ENCODE measurements at regions not wholly inside any gene's neighbourhood (a gene's known extent, or its start where the extent isn't known, plus 50 kb on each side); places are given as distances from the start of the nearest gene placed in this dataset.

DNA sequence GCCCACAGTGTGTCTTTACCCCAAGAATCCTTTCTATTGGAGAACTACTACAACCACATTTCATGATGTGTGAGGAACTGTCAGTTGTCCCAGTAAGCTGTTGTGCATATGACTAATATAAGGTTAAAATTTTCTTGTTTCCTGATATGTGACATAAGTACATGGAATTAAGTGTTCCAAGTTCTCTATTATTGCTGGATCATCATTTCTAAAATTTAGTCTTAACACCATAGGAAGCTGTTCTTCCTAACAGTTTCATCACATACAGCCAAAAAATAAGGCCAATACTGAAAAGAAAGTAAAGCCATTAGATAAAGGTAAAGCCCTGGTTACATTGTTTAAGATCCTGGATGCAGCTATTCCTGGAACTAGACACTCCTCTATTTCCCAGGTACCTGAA, 620.9 kb upstream of the CDH8 start:
- Histone ChIP-seq H3K27me3 (ENCODE audit: control insufficient read depth, insufficient read depth, low read length) (no peaks in the 10 kb centered on the region), H3K4me3 (ENCODE audit: low read depth, low read length) (no peak overlapping the region), H3K36me3 (ENCODE audit: control insufficient read depth, insufficient read depth, low read length) (no peaks in the 10 kb centered on the region)
- no peak for DNase-seq (ENCODE audit: low read depth)
- TF ChIP-seq, protein P1, sequence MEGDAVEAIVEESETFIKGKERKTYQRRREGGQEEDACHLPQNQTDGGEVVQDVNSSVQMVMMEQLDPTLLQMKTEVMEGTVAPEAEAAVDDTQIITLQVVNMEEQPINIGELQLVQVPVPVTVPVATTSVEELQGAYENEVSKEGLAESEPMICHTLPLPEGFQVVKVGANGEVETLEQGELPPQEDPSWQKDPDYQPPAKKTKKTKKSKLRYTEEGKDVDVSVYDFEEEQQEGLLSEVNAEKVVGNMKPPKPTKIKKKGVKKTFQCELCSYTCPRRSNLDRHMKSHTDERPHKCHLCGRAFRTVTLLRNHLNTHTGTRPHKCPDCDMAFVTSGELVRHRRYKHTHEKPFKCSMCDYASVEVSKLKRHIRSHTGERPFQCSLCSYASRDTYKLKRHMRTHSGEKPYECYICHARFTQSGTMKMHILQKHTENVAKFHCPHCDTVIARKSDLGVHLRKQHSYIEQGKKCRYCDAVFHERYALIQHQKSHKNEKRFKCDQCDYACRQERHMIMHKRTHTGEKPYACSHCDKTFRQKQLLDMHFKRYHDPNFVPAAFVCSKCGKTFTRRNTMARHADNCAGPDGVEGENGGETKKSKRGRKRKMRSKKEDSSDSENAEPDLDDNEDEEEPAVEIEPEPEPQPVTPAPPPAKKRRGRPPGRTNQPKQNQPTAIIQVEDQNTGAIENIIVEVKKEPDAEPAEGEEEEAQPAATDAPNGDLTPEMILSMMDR (IDR thresholded peaks at IDR 0.05; ENCODE audit: insufficient read depth, low read length, severe bottlenecking), result no peak
- FAIRE-seq, result no peak

DNA sequence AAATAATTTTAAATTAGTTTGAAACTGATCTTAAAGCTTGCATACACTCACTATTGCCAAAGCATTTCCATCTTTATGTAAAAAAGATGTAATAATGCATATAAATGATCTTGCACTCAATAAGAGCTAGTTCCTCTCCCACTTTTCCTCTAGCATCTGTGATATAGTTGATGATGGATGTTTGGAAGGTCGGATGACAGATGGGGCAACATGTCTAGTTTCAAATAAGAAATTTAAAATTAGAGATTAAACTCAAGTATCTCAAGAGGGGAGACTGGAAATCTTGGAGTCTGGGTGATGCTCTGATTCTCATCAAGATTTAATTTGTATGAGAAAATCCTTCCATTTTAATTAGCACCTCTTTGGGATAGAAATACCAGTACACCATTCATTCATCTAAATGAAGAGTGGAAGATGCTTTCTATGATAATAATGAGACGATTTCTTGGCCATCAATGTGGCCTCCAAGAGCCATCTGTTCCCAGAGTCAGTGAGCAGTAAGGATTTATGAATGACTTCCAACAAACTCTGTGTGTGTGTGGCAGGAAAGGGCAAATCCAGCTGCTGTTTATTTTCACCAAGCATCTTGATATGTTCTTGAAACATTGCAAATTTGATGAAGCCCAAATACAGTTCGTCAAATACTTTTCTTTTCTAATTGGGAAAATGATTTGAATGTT, 616.3 kb upstream of the CDH8 start:
- DNase-seq (ENCODE audit: low read depth) (no peak), FAIRE-seq (no peak)
- Histone ChIP-seq H3K36me3 (ENCODE audit: control insufficient read depth, insufficient read depth, low read length) (no peaks in the 10 kb centered on the region), H3K27me3 (ENCODE audit: control insufficient read depth, insufficient read depth, low read length) (no peaks in the 10 kb centered on the region), H3K4me3 (ENCODE audit: low read depth, low read length) (no peak overlapping the region)
- TF ChIP-seq, protein P1 (IDR thresholded peaks at IDR 0.05; ENCODE audit: insufficient read depth, low read length, severe bottlenecking), result no peak

- TF ChIP-seq, protein P1 (IDR thresholded peaks at IDR 0.05; ENCODE audit: insufficient read depth, low read length, severe bottlenecking), result no peak
- H3K4me3 ChIP-seq (ENCODE audit: low read depth, low read length), result no peak overlapping the region
- FAIRE-seq, result no peak
- no peak for DNase-seq (ENCODE audit: low read depth)
- H3K27me3 ChIP-seq (ENCODE audit: control insufficient read depth, insufficient read depth, low read length), result no peaks in the 10 kb centered on the region
- no peaks in the 10 kb centered on the region for H3K36me3 ChIP-seq (ENCODE audit: control insufficient read depth, insufficient read depth, low read length)
Measured at GRCh38 chr16:62648256-62648655, 612.0 kb upstream of the CDH8 start.

- no peak overlapping the region for H3K4me3 ChIP-seq (ENCODE audit: low read depth, low read length)
- no peak for FAIRE-seq
- no peak for DNase-seq (ENCODE audit: low read depth)
- H3K27me3 ChIP-seq (ENCODE audit: control insufficient read depth, insufficient read depth, low read length), result no peaks in the 10 kb centered on the region
- TF ChIP-seq, protein P1 (IDR thresholded peaks at IDR 0.05; ENCODE audit: insufficient read depth, low read length, severe bottlenecking), result no peak
- no peaks in the 10 kb centered on the region for H3K36me3 ChIP-seq (ENCODE audit: control insufficient read depth, insufficient read depth, low read length)
Measured at GRCh38 chr16:62644030-62644812, 608.0 kb upstream of the CDH8 start.

GRCh38 chr16:62642677-62643076, 606.4 kb upstream of the CDH8 start:
- Histone ChIP-seq H3K36me3 (ENCODE audit: control insufficient read depth, insufficient read depth, low read length) (no peaks in the 10 kb centered on the region), H3K4me3 (ENCODE audit: low read depth, low read length) (no peak overlapping the region), H3K27me3 (ENCODE audit: control insufficient read depth, insufficient read depth, low read length) (no peaks in the 10 kb centered on the region)
- no peak for DNase-seq (ENCODE audit: low read depth)
- TF ChIP-seq, protein P1 (IDR thresholded peaks at IDR 0.05; ENCODE audit: insufficient read depth, low read length, severe bottlenecking), result no peak
- no peak for FAIRE-seq

Data from bronchial epithelial cell (primary cell).